Activated CD4-positive, alpha-beta T cell treated with anti-CD3 and anti-CD28 coated beads, Interleukin-2, amount 10 ng/mL, durations not matched to agents 24 days and 14 days (primary cell): ENCODE measurements at regions not wholly inside any gene's neighbourhood (a gene's known extent, or its start where the extent isn't known, plus 50 kb on each side); places are given as distances from the start of the nearest gene placed in this dataset.

Experiments used
- DNase-seq: peaks from one replicate; pipeline ENCODE4 v3.0.0; 2022
- H3K27ac Mint-ChIP-seq: one replicate; pipeline ENCODE4 v1.8.0; 2022; ENCODE audit warnings: mild to moderate bottlenecking, mixed read lengths
- H3K27me3 Mint-ChIP-seq: one replicate; pipeline ENCODE4 v1.8.0; 2022; ENCODE audit warnings: mixed read lengths
- H3K36me3 Mint-ChIP-seq: one replicate; pipeline ENCODE4 v1.8.0; 2022; ENCODE audit warnings: low read depth, mild to moderate bottlenecking, mixed read lengths
- H3K4me1 Mint-ChIP-seq: one replicate; pipeline ENCODE4 v1.8.0; 2021; ENCODE audit warnings: mixed read lengths
- H3K4me3 Mint-ChIP-seq: one replicate; pipeline ENCODE4 v1.8.0; 2022; ENCODE audit warnings: mild to moderate bottlenecking, moderate library complexity, mixed read lengths
- H3K9me3 Mint-ChIP-seq: one replicate; pipeline ENCODE4 v1.8.0; 2021; ENCODE audit warnings: mixed read lengths
- intact Hi-C: fragments of 100-400 bp; cut with micrococcal nuclease; formaldehyde crosslinking; loops from one replicate; pipeline ENCODE4 v1.15.1; 2023

DNA sequence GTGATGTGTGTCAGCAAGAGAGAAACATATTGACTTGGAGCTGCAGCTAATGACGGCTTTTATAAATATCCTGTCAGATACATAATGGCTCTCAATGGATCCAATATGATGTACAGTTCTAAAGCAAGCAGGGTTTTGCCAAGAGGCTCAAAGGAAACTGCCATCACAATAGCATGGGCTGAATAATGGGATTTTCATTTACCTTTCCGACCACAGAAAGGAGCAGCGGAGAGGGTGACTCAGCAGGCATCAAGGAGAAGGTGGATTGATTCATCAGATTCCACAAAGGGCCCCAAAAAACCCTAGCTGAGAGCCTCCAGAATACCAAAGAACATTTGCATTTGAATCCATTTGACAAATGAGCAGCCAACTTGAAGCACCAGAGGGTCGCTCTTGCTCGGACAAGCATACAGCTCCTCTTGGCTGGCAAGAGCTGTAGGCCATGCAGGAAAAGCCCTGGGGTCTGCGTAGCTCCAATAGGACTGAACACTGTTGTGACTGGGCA is 355.7 kb upstream of the NOCT start:
- intact Hi-C loops, result no loop called here
- H3K4me1 Mint-ChIP-seq, result no peaks in the 10 kb centered on the region
- H3K27ac Mint-ChIP-seq, result no peak overlapping the region
- no peak for DNase-seq
- H3K4me3 Mint-ChIP-seq, result no peak overlapping the region
- H3K36me3 Mint-ChIP-seq, result no peaks in the 10 kb centered on the region
- H3K27me3 Mint-ChIP-seq, result peaks cover 2% of the 10 kb centered on the region
- no peaks in the 10 kb centered on the region for H3K9me3 Mint-ChIP-seq

- intact Hi-C loops, result no loop called here
- no peak for DNase-seq
- no peaks in the 10 kb centered on the region for H3K36me3 Mint-ChIP-seq
- H3K4me1 Mint-ChIP-seq, result no peaks in the 10 kb centered on the region
- no peak overlapping the region for H3K4me3 Mint-ChIP-seq
- H3K27me3 Mint-ChIP-seq, result peaks cover 2% of the 10 kb centered on the region
- no peak overlapping the region for H3K27ac Mint-ChIP-seq
- H3K9me3 Mint-ChIP-seq, result no peaks in the 10 kb centered on the region
Observed at GRCh38 chr4:138659037-138659811, 356.4 kb upstream of the NOCT start.

DNA sequence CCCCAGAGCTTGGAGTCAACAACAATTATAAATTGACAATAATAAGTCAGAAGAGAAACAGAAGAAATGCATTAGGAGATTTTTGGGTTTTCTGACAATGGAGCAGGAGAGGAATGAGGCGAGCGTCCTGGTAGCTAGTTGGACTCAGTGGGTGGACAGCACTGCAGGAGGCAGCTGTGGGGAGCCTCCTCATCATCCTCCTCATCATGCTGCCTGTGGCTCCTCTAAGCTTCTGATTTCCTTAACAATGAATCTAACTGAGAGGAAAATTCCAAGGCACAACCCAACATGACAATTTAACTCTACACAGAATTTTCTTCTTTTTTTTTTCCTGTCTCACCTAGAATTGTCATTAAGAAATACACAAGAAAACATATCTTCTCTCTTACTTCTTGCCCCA is 357.1 kb upstream of the NOCT start:
- Mint-ChIP-seq H3K4me3 (no peak overlapping the region), H3K27ac (no peak overlapping the region), H3K36me3 (no peaks in the 10 kb centered on the region), H3K9me3 (no peaks in the 10 kb centered on the region), H3K27me3 (peaks cover 2% of the 10 kb centered on the region), H3K4me1 (no peaks in the 10 kb centered on the region)
- intact Hi-C loops, result no loop called here
- no peak for DNase-seq

DNA sequence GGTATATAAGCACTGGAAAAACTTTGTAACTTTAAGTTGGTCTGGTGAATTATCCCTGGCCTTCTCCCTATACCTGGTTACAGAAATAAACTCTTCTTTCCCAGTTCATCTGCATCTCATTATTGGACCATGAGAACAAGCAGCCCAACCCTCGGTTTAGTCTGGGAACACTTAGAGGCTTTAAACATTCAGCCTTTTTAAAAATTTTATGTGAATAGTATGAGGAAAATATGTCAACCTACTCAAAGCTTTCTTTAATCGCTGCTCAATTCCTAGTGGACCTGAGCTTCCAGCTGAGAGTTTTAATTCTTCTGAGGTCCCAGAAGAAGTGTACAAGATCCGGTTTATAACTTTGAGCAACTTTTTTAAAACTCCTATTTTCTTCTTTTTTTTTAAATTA is 358.6 kb upstream of the NOCT start:
- no peak for DNase-seq
- Mint-ChIP-seq H3K36me3 (no peaks in the 10 kb centered on the region), H3K9me3 (no peaks in the 10 kb centered on the region), H3K4me3 (no peak overlapping the region), H3K4me1 (no peaks in the 10 kb centered on the region), H3K27me3 (peaks cover 2% of the 10 kb centered on the region), H3K27ac (no peak overlapping the region)
- intact Hi-C loops, result no loop called here

DNA sequence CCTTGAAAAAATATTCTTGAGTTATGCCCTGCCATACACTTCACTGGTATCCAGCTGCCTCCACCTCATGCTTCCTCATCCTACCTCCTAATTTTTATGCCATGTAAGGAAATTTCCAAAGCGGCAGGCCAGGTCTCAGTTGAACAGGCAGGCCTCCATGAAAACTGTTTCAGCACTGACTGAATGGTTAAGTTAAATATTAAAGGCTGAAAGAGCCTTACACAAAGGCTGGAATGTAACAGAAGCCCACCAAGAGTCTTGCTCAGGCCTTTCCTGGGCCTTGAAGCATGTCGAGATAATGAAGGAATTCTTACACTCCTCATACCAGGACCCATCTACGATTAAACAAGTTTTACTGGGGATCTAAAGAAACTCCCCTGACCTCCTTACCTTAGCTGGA is 359.6 kb upstream of the NOCT start:
- H3K4me3 Mint-ChIP-seq, result no peak overlapping the region
- intact Hi-C loops, result no loop called here
- no peaks in the 10 kb centered on the region for H3K9me3 Mint-ChIP-seq
- H3K4me1 Mint-ChIP-seq, result no peaks in the 10 kb centered on the region
- no peak overlapping the region for H3K27ac Mint-ChIP-seq
- DNase-seq, result no peak
- no peaks in the 10 kb centered on the region for H3K36me3 Mint-ChIP-seq
- H3K27me3 Mint-ChIP-seq, result peaks cover 2% of the 10 kb centered on the region

- H3K27ac Mint-ChIP-seq, result no peak overlapping the region
- H3K4me1 Mint-ChIP-seq, result no peaks in the 10 kb centered on the region
- no peak for DNase-seq
- H3K27me3 Mint-ChIP-seq, result peaks cover 2% of the 10 kb centered on the region
- no peaks in the 10 kb centered on the region for H3K36me3 Mint-ChIP-seq
- no peaks in the 10 kb centered on the region for H3K9me3 Mint-ChIP-seq
- intact Hi-C loops, result no loop called here
- no peak overlapping the region for H3K4me3 Mint-ChIP-seq
Observed at GRCh38 chr4:138655286-138655685, 360.3 kb upstream of the NOCT start.

- no peaks in the 10 kb centered on the region for H3K4me1 Mint-ChIP-seq
- no peak for DNase-seq
- no peak overlapping the region for H3K27ac Mint-ChIP-seq
- no peak overlapping the region for H3K4me3 Mint-ChIP-seq
- H3K36me3 Mint-ChIP-seq, result no peaks in the 10 kb centered on the region
- no peaks in the 10 kb centered on the region for H3K9me3 Mint-ChIP-seq
- no peaks in the 10 kb centered on the region for H3K27me3 Mint-ChIP-seq
- intact Hi-C loops, result no loop called here
Observed at GRCh38 chr4:138650929-138651448, 364.6 kb upstream of the NOCT start.

DNA sequence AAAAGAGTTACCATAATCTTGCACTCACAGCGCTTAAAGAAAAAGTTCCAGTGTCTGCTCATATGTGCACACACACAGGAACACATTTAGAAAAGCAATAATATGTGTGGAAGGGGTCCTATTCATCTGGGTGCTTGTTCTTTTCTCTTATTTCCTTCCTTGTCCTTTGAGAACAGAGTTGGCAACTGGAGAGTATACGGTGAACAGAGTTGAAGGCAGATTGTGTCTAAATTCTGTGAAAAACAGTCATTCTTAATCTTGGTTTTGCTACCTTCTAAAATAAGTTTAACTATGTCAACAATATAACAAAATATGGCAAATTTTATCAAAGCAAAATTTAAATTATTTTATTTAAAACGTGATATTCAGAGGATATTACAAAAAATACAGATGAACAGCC is 365.1 kb upstream of the NOCT start:
- Mint-ChIP-seq H3K9me3 (no peaks in the 10 kb centered on the region), H3K27ac (no peak overlapping the region), H3K27me3 (no peaks in the 10 kb centered on the region), H3K4me3 (no peak overlapping the region), H3K4me1 (no peaks in the 10 kb centered on the region), H3K36me3 (no peaks in the 10 kb centered on the region)
- intact Hi-C loops, result no loop called here
- no peak for DNase-seq

DNA sequence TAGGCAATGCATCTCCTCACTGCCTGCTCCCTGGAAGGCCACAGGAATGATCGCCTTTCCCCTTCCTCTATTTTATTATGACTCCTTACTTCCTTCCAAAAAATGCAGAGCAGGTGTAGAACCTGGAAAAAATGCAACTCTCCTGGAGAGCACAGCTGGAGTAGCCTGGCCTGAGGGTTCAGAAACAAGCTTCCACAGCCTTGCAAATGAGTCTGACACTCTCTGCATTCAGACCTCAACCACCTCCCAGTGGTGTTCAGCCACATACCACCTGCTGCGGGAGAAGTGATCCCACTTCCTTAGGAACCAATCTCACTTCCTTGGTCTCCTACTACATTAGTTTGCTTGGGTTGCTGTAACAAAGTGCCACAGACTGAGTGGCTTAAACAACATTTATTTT is 368.1 kb upstream of the NOCT start:
- no peak for DNase-seq
- no peaks in the 10 kb centered on the region for H3K9me3 Mint-ChIP-seq
- no peaks in the 10 kb centered on the region for H3K4me1 Mint-ChIP-seq
- no peak overlapping the region for H3K27ac Mint-ChIP-seq
- intact Hi-C loops, result no loop called here
- no peaks in the 10 kb centered on the region for H3K27me3 Mint-ChIP-seq
- no peaks in the 10 kb centered on the region for H3K36me3 Mint-ChIP-seq
- H3K4me3 Mint-ChIP-seq, result no peak overlapping the region

DNA sequence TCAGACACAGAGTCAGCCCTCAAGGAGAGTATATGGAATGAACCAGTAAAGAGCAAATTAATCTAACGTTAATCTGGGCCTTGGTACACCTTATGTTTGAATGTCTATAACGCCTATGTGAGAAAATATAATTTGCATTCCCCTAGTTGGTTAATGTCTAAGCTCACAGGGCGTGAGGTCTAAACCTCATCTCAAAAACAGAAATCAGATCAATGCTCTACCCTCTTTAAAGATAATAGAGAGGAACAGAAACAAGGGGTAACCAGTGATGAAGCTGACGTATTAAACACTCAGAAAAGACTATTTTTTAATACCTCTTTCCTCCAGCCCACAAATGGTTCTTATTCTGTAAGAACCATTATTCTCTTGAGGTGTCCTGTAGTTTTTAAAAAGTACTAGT is 369.2 kb upstream of the NOCT start:
- Mint-ChIP-seq H3K9me3 (no peaks in the 10 kb centered on the region), H3K4me1 (no peaks in the 10 kb centered on the region), H3K27me3 (no peaks in the 10 kb centered on the region), H3K27ac (no peak overlapping the region), H3K4me3 (no peak overlapping the region), H3K36me3 (no peaks in the 10 kb centered on the region)
- intact Hi-C loops, result no loop called here
- no peak for DNase-seq

GRCh38 chr4:138645289-138645688 is 370.3 kb upstream of the NOCT start:
- intact Hi-C loops, result no loop called here
- H3K36me3 Mint-ChIP-seq, result no peaks in the 10 kb centered on the region
- no peak for DNase-seq

DNA sequence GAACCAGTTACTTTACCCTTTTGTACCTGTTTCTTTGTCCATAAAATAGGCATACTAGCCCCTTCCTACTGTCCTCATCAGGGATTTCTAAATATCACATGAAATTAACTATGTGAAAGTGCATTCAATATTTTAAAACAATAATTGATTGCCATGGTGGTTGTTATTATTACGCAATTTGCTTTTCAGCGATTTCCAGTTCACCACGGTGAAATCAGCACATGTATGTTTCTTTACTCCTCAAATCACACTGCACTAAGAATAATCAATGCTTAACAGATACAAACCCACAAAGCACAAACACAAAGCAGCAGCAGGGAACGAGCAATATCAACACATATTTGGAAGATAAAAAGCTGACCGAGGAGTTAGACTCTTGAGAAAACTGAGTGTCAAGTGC is 371.3 kb upstream of the NOCT start:
- Mint-ChIP-seq H3K27me3 (no peaks in the 10 kb centered on the region), H3K27ac (no peak overlapping the region)
- intact Hi-C loops, result no loop called here

More at GRCh38 chr4:138645289-138645688, 370.3 kb upstream of the NOCT start:
- Mint-ChIP-seq H3K4me1 (no peaks in the 10 kb centered on the region), H3K27me3 (no peaks in the 10 kb centered on the region), H3K27ac (no peak overlapping the region), H3K9me3 (no peaks in the 10 kb centered on the region), H3K4me3 (no peak overlapping the region)

GRCh38 chr4:138643827-138644226 is 371.8 kb upstream of the NOCT start:
- Mint-ChIP-seq H3K36me3 (no peaks in the 10 kb centered on the region), H3K4me3 (no peak overlapping the region), H3K4me1 (no peaks in the 10 kb centered on the region), H3K27ac (no peak overlapping the region), H3K27me3 (no peaks in the 10 kb centered on the region), H3K9me3 (no peaks in the 10 kb centered on the region)
- no peak for DNase-seq
- intact Hi-C loops, result no loop called here

More for the DNA sequence above, 371.3 kb upstream of the NOCT start:
- no peak overlapping the region for H3K4me3 Mint-ChIP-seq
- H3K9me3 Mint-ChIP-seq, result no peaks in the 10 kb centered on the region
- H3K4me1 Mint-ChIP-seq, result no peaks in the 10 kb centered on the region
- no peaks in the 10 kb centered on the region for H3K36me3 Mint-ChIP-seq
- DNase-seq, result no peak

DNA sequence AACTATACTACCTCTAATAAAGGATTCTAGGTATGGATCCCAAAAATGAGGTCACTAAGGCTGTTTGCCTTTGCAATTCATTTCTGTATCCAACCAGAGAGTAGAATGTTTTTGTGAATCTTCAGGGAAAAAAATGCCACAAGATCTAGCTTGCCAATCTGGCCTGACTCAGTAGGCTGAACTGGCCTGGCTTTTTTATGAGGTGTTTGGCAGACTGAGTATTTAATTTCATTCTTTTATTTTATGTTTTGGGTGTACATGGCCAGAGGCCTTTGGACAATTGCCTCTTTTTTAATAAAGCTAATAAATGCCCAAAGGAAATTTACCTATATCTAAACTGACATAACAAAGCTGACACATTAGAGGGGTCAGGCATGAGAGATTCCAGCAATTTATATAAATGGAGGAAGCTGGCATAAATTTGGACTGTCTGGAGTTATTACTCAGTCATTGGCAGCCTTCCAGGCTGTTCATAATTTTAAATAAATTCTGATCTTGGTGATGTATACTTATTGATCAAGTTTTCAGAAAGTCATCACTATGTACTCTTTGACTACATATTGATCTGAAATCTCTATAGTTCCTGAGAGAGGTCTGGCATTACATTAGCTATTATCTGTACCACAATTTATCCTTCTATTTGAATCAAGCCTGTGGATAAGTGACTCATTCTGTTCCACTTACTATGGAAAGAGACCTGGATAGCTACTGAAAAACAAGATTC is 376.4 kb upstream of the NOCT start:
- Mint-ChIP-seq H3K27ac (no peak overlapping the region), H3K9me3 (no peaks in the 10 kb centered on the region), H3K4me1 (no peaks in the 10 kb centered on the region), H3K36me3 (no peaks in the 10 kb centered on the region), H3K4me3 (no peak overlapping the region), H3K27me3 (no peaks in the 10 kb centered on the region)
- no peak for DNase-seq
- intact Hi-C loops, result no loop called here
